Right kidney (tissue), 1 donor: ENCODE measurements at regions not wholly inside any gene's neighbourhood (a gene's known extent, or its start where the extent isn't known, plus 50 kb on each side); places are given as distances from the start of the nearest gene placed in this dataset.
"Not testable (repeated sequence)": the region's sequence is repeated elsewhere in the genome, so short reads cannot be mapped to it uniquely, and the experiment has no call there.

ENCODE experiments used
- DNase-seq: peaks from one replicate; pipeline ENCODE4 v3.0.0-alpha.2; 2016

- DNase-seq, result no peak
These were observed 342.6 kb upstream of the HS6ST1 start for GRCh38 chr2:128661311-128661710.

DNA sequence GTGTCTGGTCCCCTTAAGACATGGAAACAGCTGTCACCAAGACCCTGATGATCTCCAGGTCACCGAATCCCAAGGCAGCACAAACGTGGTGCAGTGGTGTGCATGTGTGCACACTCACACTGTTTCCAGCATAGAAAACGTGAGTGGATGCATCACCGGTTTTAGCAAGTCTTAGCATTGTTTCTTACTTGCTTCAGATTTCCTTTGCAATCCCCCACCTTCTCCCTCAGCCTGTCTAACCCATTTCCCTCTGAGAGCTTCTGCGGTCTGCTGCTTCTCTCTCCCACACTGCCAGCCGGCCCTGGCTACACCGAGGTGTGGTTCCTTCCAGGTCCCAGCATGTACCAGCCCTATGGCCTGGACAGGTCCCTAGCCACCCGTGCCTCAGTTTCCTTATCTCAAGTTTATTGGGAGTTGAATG lies 343.4 kb upstream of the HS6ST1 start:
- DNase-seq, result no peak

GRCh38 chr2:128663371-128664050 lies 344.8 kb upstream of the HS6ST1 start:
- DNase-seq, result no peak

DNA sequence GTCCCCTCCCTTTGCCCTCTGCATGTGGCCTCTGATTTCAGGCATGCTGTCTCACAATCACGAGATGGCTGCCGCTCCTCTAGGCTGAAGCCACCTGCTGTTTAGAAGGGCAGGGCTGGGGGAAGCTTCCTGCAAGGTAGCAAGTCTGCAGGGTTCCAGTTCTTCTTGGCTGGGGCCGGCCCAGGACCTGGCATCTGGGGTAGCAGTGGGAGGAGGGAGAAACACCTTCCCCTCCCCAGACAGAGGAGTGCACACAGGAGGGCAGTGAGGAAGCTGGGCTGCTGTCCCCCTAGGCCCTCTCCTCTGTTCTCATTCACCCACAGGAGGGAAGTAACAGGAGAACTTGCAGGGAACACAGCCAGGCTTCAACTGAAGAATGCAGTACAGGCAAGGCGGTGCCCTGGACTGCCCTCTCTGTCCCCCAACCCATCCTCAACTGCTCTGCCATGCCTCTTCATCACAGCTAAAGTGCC lies 345.9 kb upstream of the HS6ST1 start:
- no peak for DNase-seq

DNA sequence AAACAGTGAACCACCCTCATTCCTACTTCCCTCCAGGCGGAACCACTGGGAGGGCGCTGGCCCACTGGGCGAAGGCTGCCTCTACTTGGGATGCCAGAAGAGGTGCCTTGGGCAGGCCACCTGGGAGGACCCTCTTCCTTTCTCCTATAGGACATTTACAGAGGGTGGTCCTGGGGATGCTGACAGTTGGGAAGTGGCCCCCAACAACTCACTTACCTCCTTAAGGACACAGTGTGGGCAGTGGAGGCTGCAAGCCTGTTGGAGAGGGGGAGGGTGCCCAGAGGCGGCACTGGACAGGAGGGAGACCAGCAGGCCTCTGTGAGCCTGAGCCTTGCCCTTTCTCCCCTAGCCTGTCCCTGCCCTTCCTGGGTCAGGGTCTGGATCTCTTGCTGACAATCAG lies 346.4 kb upstream of the HS6ST1 start:
- DNase-seq, result no peak

GRCh38 chr2:128666596-128666995 lies 347.9 kb upstream of the HS6ST1 start:
- DNase-seq, result no peak

GRCh38 chr2:128667391-128667790 lies 348.7 kb upstream of the HS6ST1 start:
- DNase-seq, result no peak

GRCh38 chr2:128668946-128669345 lies 350.3 kb upstream of the HS6ST1 start:
- DNase-seq, result no peak

- DNase-seq, result no peak
These were observed 351.4 kb upstream of the HS6ST1 start for GRCh38 chr2:128670066-128670465.

DNA sequence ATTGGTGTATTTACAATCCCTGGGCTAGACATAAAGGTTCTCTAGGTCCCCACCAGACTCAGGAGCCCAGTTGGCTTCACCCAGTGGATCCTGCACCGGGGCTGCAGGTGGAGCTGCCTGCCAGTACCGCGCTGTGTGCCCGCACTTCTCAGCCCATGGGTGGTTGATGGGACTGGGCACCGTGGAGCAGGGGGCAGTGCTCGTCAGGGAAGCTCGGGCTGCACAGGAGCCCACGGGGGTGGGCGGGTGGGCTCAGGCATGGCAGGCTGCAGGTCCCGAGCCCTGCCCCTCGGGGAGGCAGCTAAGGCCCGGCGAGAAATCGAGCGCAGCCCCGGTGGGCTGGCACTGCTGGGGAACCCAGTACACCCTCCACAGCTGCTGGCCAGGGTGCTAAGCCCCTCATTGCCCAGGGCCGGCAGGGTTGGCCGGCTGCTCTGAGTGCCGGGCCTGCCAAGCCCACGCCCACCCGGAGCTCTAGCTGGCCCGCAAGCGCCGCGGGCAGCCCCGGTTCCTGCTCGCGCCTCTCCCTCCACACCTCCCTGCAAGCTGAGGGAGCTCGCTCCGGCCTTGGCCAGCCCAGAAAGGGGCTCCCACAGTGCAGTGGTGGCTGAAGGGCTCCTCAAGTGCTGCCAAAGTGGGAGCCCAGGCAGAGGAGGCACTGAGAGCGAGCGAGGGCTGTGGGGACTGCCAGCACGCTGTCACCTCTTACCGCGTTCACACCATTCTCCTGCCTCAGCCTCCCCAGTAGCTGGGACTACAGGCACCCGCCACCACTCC lies 353.5 kb upstream of the HS6ST1 start:
- not testable (repeated sequence) for DNase-seq

DNA sequence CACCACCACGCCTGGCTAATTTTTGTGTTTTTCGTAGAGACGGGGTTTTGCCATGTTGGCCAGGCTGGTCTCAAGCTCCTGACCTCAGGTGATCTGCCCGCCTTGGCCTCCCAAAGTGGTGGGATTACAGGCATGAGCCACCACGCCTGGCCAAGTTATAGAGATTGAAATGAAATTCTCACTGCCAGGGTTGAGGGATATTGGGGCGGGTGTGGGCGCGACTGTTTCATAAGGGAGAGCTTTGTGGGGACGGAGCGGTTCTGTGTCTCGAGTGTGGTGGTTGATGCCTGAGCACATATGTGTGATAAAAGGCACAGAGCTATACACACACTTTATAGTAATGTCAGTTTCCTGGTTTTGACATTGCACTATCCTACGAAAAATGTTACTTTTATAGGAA lies 361.0 kb upstream of the HS6ST1 start:
- not testable (repeated sequence) for DNase-seq

GRCh38 chr2:128681507-128681906 lies 362.8 kb upstream of the HS6ST1 start:
- no peak for DNase-seq

DNA sequence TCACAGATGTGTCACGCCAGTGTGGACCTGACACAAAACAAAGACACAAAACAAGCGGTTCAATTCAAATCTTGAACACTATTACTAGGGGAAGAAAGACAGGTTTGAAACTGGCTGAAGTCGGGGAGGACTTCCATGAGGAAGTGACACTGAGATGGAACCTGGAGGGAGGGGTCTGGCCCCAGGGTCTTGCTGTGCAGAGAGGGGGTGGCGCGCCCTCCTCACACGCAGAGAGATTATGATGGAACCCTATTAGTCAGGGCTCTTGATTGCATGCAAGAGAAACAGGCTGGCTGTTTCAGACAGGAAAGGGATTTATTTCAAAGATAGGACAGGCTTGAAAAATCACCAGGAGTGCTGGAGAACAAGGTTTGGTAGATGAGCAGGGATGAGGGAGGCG lies 363.6 kb upstream of the HS6ST1 start:
- DNase-seq, result no peak

DNA sequence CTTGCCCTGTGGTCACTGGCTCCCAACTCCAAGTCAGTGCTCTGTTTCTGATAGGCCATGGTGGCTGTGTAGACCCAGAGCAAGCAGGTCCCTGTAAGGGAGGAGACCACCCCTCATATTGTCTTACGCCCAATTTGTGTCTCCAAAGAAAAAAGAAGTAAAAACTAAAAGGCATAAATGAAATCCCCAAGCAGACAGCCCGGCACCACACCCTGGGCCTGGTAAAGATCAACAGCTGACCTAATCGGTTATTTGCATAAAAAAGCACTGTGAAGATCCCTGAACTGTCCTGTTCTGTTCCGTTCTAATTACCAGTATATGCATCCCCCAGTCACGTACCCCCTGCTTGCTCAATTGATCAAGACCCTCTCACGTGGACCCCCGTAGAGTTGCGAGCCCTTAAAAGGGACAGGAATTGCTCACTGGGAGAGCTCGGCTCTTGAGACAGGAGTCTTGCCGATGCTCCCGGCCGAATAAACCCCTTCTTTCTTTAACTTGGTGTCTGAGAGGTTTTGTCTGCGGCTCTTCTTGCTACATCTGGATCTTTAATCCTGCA lies 364.1 kb upstream of the HS6ST1 start:
- no peak for DNase-seq

DNA sequence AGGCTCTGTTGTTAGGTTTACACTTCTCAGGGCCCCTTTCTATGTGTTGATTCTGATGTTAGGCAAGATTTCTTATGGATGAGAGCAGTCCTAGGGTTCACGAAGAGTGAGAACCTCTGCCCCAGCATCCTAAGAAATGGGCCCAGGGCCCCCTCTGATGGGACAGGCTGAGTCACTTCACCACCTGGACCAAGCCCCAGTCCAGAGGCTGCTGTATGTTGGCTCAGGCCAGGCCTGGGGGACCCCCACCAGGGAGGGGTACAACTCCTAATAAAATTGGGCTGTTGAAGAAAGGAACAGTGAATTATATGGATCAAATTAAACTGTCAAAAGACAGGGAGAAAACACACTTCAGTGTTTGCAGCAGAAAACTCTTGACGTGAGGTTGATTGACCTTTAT lies 365.9 kb upstream of the HS6ST1 start:
- DNase-seq, result no peak

DNA sequence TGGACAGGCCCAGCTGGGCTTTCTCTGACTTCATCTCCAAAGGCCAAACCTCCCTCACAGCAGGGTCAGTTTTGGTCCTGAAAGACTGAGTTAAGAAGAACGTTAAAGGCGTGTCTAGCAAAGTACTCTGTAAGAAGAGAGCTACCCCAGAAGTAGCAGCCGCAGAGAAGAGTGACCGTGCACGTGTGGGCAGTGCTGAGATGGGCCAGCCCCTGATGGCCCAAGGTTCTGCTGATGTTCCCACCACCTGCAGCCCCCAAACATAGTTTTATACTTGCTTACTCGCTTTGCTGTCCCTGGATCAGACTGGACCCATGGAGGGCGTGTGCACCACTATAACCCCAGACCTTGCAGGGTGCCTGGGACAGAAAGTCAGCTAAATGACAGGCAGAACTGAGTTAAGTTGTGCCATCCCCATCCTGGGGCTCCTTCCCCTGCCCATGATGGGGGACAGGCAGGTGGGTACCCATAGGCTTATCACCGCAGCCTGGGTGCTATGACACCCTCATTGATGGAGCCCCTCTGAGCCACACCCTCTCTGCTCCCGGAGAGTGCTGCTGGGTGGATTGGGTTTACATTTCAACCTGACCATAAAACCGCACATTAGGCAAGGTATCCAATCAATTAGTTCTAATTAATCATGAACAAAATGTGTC lies 367.3 kb upstream of the HS6ST1 start:
- no peak for DNase-seq

DNA sequence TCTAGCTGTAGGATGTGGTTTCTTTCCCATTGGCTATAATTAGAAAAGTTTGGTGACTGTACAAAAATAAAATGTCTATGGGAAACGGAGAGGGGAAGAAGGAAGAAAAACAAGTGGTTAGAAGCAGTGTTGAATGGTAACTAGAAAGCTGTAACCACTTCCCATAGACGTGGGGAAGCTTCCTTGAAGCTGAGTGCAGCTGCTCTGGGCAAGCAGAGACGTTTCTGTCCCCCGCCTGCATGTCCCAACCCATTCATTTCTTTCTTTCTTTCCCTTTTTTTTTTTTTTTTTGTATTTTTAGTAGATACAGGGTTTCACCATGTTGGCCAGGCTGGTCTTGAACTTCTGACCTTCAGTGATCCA lies 367.8 kb upstream of the HS6ST1 start:
- DNase-seq, result no peak

- no peak for DNase-seq
These were observed 368.4 kb upstream of the HS6ST1 start for GRCh38 chr2:128686881-128687555.

GRCh38 chr2:128687565-128687964 lies 368.9 kb upstream of the HS6ST1 start:
- DNase-seq, result no peak

GRCh38 chr2:128689971-128690370 lies 371.3 kb upstream of the HS6ST1 start:
- no peak for DNase-seq

- DNase-seq, result no peak
These were observed 371.8 kb upstream of the HS6ST1 start for GRCh38 chr2:128690431-128690830.

DNA sequence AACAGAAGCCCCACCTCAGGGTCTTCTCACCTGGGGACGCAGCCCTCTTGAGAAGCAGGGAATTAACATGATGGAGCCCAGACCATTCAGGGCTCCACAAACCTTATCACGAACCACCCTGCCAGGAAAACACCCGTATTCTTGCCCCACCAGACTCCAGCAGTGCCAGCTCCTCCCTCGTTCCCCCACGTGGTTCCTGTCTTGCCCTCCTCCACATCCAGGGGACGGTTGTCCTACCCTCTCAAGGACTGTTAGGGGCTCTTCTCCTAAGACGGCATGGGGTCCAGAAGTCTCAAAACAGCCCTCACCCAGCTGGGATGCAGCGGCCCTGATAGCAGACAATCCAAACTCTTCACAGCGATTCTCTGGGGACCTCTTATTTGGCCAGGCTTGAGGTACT lies 372.2 kb upstream of the HS6ST1 start:
- DNase-seq, result no peak

DNA sequence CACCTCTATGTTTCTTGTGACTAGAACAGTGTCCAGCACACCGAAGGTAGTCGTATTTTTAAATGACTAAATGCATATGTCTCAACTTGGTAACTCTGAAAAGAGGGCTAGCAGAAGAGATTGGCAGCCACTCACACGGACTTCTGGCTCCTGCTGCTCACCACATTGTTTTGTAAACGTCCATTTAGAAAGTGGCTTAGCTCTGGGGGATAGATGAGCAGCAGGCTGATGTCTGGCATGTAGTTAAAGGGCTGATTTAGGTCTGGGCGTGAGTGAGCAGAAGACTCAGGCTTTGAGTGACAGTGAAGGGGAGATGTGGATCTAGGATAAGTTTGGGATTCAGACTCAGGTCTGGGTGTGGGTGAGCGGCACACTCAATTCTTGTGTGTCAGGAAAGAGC lies 372.9 kb upstream of the HS6ST1 start:
- DNase-seq, result no peak
